Activated CD8-positive, alpha-beta T cell treated with anti-CD3 and anti-CD28 coated beads for 36 hours (primary cell): ENCODE measurements at regions not wholly inside any gene's neighbourhood (a gene's known extent, or its start where the extent isn't known, plus 50 kb on each side); places are given as distances from the start of the nearest gene placed in this dataset.

Experiments used
- ATAC-seq: fragments of 200-7000 bp; cut with Tn5 transposase; one replicate; pipeline ENCODE4 v1.10.0; 2021; ENCODE audit warnings: mild to moderate bottlenecking, moderate library complexity
- CTCF ChIA-PET: fragments of 350-600 bp; sonication (Branson Sonifier 250); formaldehyde crosslinking; loops from one replicate; lab custom pipeline; 2021; ENCODE audit warnings: antibody characterized with exemption; lab: Charles Lee
- POLR2A ChIA-PET: fragments of 350-600 bp; sonication (Branson Sonifier 250); formaldehyde crosslinking; loops from one replicate; lab custom pipeline; 2021; ENCODE audit warnings: antibody characterized with exemption; lab: Charles Lee
- DNase-seq: peaks from one replicate; pipeline ENCODE4 v3.0.0-alpha.2; 2020
- H3K27ac Mint-ChIP-seq: one replicate; pipeline ENCODE4 v1.8.0; 2021; ENCODE audit warnings: mild to moderate bottlenecking, mixed read lengths
- H3K27me3 Mint-ChIP-seq: one replicate; pipeline ENCODE4 v1.8.0; 2021; ENCODE audit warnings: mixed read lengths
- H3K36me3 Mint-ChIP-seq: one replicate; pipeline ENCODE4 v1.8.0; 2021; ENCODE audit warnings: low read depth, mixed read lengths
- H3K4me1 Mint-ChIP-seq: one replicate; pipeline ENCODE4 v1.8.0; 2021; ENCODE audit warnings: low read depth, mixed read lengths
- H3K4me3 Mint-ChIP-seq: one replicate; pipeline ENCODE4 v1.8.0; 2021; ENCODE audit warnings: mild to moderate bottlenecking, moderate library complexity, mixed read lengths
- H3K9me3 Mint-ChIP-seq: one replicate; pipeline ENCODE4 v1.8.0; 2021; ENCODE audit warnings: mixed read lengths
- intact Hi-C: fragments of 100-400 bp; cut with micrococcal nuclease; formaldehyde crosslinking; loops from one replicate; pipeline ENCODE4 v1.10.0; 2022
- TF ChIP-seq, protein P1 (sequence below): fragments of 200-600 bp; IDR thresholded peaks from one replicate; pipeline ENCODE4 v1.8.0; 2022; ENCODE audit warnings: antibody characterized with exemption, mild to moderate bottlenecking

- Mint-ChIP-seq H3K4me1 (no peaks in the 10 kb centered on the region), H3K36me3 (no peaks in the 10 kb centered on the region), H3K4me3 (no peak overlapping the region), H3K9me3 (peaks cover 4% of the 10 kb centered on the region), H3K27me3 (no peaks in the 10 kb centered on the region), H3K27ac (no peak overlapping the region)
- intact Hi-C loops: no loop called here
- ATAC-seq: no peak
- TF ChIP-seq, protein P1, sequence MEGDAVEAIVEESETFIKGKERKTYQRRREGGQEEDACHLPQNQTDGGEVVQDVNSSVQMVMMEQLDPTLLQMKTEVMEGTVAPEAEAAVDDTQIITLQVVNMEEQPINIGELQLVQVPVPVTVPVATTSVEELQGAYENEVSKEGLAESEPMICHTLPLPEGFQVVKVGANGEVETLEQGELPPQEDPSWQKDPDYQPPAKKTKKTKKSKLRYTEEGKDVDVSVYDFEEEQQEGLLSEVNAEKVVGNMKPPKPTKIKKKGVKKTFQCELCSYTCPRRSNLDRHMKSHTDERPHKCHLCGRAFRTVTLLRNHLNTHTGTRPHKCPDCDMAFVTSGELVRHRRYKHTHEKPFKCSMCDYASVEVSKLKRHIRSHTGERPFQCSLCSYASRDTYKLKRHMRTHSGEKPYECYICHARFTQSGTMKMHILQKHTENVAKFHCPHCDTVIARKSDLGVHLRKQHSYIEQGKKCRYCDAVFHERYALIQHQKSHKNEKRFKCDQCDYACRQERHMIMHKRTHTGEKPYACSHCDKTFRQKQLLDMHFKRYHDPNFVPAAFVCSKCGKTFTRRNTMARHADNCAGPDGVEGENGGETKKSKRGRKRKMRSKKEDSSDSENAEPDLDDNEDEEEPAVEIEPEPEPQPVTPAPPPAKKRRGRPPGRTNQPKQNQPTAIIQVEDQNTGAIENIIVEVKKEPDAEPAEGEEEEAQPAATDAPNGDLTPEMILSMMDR: no peak
- ChIA-PET CTCF (no interaction called here), POLR2A (no interaction called here)
- DNase-seq: no peak
These were observed 542.2 kb downstream of the CDH11 start for GRCh38 chr16:64579712-64580111.

GRCh38 chr16:64545768-64546167, 576.1 kb downstream of the CDH11 start:
- CTCF ChIA-PET: no interaction called here
- Mint-ChIP-seq H3K4me3 (no peak overlapping the region), H3K27ac (no peak overlapping the region), H3K4me1 (no peaks in the 10 kb centered on the region), H3K9me3 (peaks cover 9% of the 10 kb centered on the region), H3K27me3 (no peaks in the 10 kb centered on the region), H3K36me3 (no peaks in the 10 kb centered on the region)
- intact Hi-C loops: no loop called here
- ATAC-seq (no peak), DNase-seq (no peak)
- POLR2A ChIA-PET: no interaction called here
- TF ChIP-seq, protein P1: no peak

DNA sequence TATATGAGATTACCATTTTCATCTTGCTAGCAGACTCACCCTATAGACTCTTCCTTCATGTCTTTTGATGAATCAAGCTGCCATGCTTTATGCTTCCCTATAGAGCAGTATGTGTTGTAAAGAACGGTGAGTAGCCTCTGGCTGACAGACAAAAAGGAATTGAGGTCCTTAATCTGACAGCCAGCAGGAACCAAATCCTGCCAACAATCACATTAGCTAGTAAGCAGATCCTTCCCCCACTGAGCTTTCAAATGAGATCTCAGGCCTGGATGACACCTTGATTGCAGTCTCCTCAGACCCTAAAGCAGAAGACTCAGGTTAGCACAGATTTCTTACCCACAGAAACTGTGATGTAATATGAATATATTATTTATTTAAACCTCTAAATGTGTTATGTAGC, 577.0 kb downstream of the CDH11 start:
- intact Hi-C loops: no loop called here
- Mint-ChIP-seq H3K4me1 (no peaks in the 10 kb centered on the region), H3K9me3 (peaks cover 9% of the 10 kb centered on the region), H3K27me3 (no peaks in the 10 kb centered on the region), H3K4me3 (no peak overlapping the region), H3K27ac (no peak overlapping the region), H3K36me3 (no peaks in the 10 kb centered on the region)
- ATAC-seq (no peak), DNase-seq (no peak)
- TF ChIP-seq, protein P1: no peak
- ChIA-PET POLR2A (no interaction called here), CTCF (no interaction called here)

GRCh38 chr16:64543441-64543840, 578.4 kb downstream of the CDH11 start:
- TF ChIP-seq, protein P1: no peak
- ATAC-seq (no peak), DNase-seq (no peak)
- Mint-ChIP-seq H3K27ac (no peak overlapping the region), H3K4me1 (no peaks in the 10 kb centered on the region), H3K9me3 (peaks cover 14% of the 10 kb centered on the region), H3K36me3 (no peaks in the 10 kb centered on the region), H3K4me3 (no peak overlapping the region), H3K27me3 (no peaks in the 10 kb centered on the region)
- intact Hi-C loops: no loop called here
- ChIA-PET POLR2A (no interaction called here), CTCF (no interaction called here)

DNA sequence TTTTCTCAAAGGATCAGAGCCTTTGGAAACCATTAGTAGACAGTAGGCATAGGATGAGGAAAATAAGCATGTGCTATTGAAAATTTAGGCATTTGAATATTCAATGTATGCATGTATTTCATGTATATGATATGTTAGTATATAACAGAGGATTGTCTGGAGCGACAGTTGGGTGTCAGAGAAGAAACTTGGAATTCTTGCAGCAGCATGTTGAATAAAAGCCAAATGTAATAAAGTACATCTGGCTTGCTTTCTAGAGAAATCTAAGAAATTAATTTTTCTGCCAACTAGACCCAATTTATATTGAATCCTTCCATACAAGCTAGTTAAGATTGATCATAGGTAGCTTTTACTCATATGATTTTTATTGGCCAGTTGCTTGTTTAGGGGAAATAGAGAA, 578.8 kb downstream of the CDH11 start:
- POLR2A ChIA-PET: no interaction called here
- Mint-ChIP-seq H3K36me3 (no peaks in the 10 kb centered on the region), H3K27me3 (no peaks in the 10 kb centered on the region), H3K27ac (no peak overlapping the region), H3K9me3 (peaks cover 14% of the 10 kb centered on the region), H3K4me1 (no peaks in the 10 kb centered on the region), H3K4me3 (no peak overlapping the region)
- intact Hi-C loops: no loop called here
- TF ChIP-seq, protein P1: no peak
- CTCF ChIA-PET: no interaction called here
- ATAC-seq (no peak), DNase-seq (no peak)
